CD14-positive monocyte (primary cell): ENCODE measurements at regions not wholly inside any gene's neighbourhood (a gene's known extent, or its start where the extent isn't known, plus 50 kb on each side); places are given as distances from the start of the nearest gene placed in this dataset.
"Not testable (repeated sequence)": the region's sequence is repeated elsewhere in the genome, so short reads cannot be mapped to it uniquely, and the experiment has no call there.

Experiments used
- DNase-seq, 3 donors: peaks; one replicate each; pipeline ENCODE4 v3.0.0-alpha.2; 2011 to 2022
- H2AFZ ChIP-seq: 2 replicates; pipeline ENCODE4 v1.6.0; 2012; ENCODE audit warnings: mild to moderate bottlenecking, low read depth, low read length, inconsistent platforms; ENCODE audit not compliant: insufficient read depth, poor library complexity, severe bottlenecking
- H3K27ac ChIP-seq, 2 donors: 1 replicate in 1 of 2; 2 replicates in 1 of 2; pipeline ENCODE4 v1.5.1; 2012 to 2013; ENCODE audit warnings: low read length in 2 of 2, control low read depth in 1 of 2, inconsistent platforms in 1 of 2, low read depth in 1 of 2, mild to moderate bottlenecking in 1 of 2
- H3K27me3 ChIP-seq, 2 donors: one replicate each; pipeline versions ENCODE4 v1.6.0 to v1.6.1; 2011 to 2013; ENCODE audit warnings: low read length in 2 of 2; ENCODE audit not compliant: control insufficient read depth in 2 of 2, insufficient read depth in 2 of 2
- H3K36me3 ChIP-seq, 2 donors: replicated peaks in 1 of 2; 1 replicate in 1 of 2; 2 replicates in 1 of 2; pipeline versions ENCODE4 v1.5.1 to v1.6.1; 2012 to 2013; ENCODE audit warnings: low read length in 2 of 2, control low read depth in 1 of 2, inconsistent platforms in 1 of 2, mild to moderate bottlenecking in 1 of 2; ENCODE audit not compliant: insufficient read depth in 2 of 2, control insufficient read depth in 1 of 2
- H3K4me1 ChIP-seq, 2 donors: 1 replicate in 1 of 2; 2 replicates in 1 of 2; pipeline versions ENCODE4 v1.5.1 to v1.6.1; 2012 to 2013; ENCODE audit warnings: low read length in 2 of 2, control low read depth in 1 of 2, inconsistent platforms in 1 of 2, mild to moderate bottlenecking in 1 of 2, moderate library complexity in 1 of 2; ENCODE audit not compliant: insufficient read depth in 2 of 2, control insufficient read depth in 1 of 2
- H3K4me2 ChIP-seq: replicated peaks from 2 replicates; pipeline ENCODE3; 2012; ENCODE audit warnings: low read length, moderate library complexity, mild to moderate bottlenecking; ENCODE audit not compliant: poor library complexity, severe bottlenecking; ENCODE audit errors: extremely low read depth
- H3K4me3 ChIP-seq, 3 experiments: fragments of 200-600 bp in 1 of 3; sonication (generic) in 1 of 3; replicated peaks in 1 of 3; 1 replicate in 2 of 3; 2 replicates in 1 of 3; pipeline ENCODE4 v1.5.1; 2011 to 2013; ENCODE audit warnings: low read length in 3 of 3, mild to moderate bottlenecking in 3 of 3, control low read depth in 2 of 3, low read depth in 2 of 3, inconsistent platforms in 1 of 3, moderate library complexity in 1 of 3
- H3K79me2 ChIP-seq: 2 replicates; pipeline ENCODE4 v1.6.0; 2012; ENCODE audit warnings: mild to moderate bottlenecking, control low read depth, inconsistent platforms, low read length, moderate library complexity; ENCODE audit not compliant: insufficient read depth
- H3K9ac ChIP-seq: 2 replicates; pipeline ENCODE4 v1.6.0; 2017; ENCODE audit warnings: low read length, mild to moderate bottlenecking; ENCODE audit not compliant: insufficient read depth, poor library complexity, severe bottlenecking
- H3K9me3 ChIP-seq, 2 donors: replicated peaks in 1 of 2; 1 replicate in 1 of 2; 2 replicates in 1 of 2; pipeline versions ENCODE4 v1.5.1 to v1.6.1; 2012 to 2013; ENCODE audit warnings: low read length in 2 of 2, control low read depth in 1 of 2; ENCODE audit not compliant: control insufficient read depth in 1 of 2, insufficient read depth in 1 of 2
- H4K20me1 ChIP-seq: 2 replicates; pipeline ENCODE4 v1.6.0; 2012; ENCODE audit warnings: mild to moderate bottlenecking, low read length, control low read depth, moderate library complexity; ENCODE audit not compliant: insufficient read depth
- H3K27ac Mint-ChIP-seq, 7 donors: one replicate each; pipeline ENCODE4 v1.8.0; 2020; ENCODE audit warnings: mild to moderate bottlenecking in 7 of 7, mixed read lengths in 7 of 7, moderate library complexity in 6 of 7, inconsistent platforms in 2 of 7
- H3K27me3 Mint-ChIP-seq, 3 donors: one replicate each; pipeline ENCODE4 v1.8.0; 2021 to 2022; ENCODE audit warnings: low read depth in 3 of 3, mild to moderate bottlenecking in 3 of 3, mixed read lengths in 3 of 3, moderate library complexity in 3 of 3, inconsistent platforms in 1 of 3
- H3K36me3 Mint-ChIP-seq, 2 donors: one replicate each; pipeline ENCODE4 v1.8.0; 2020; ENCODE audit warnings: mixed read lengths in 2 of 2, inconsistent platforms in 1 of 2, mild to moderate bottlenecking in 1 of 2
- H3K4me1 Mint-ChIP-seq: one replicate; pipeline ENCODE4 v1.8.0; 2020; ENCODE audit warnings: mild to moderate bottlenecking, mixed read lengths
- H3K4me3 Mint-ChIP-seq, 2 donors: one replicate each; pipeline ENCODE4 v1.8.0; 2020; ENCODE audit warnings: mild to moderate bottlenecking in 2 of 2, mixed read lengths in 2 of 2, moderate library complexity in 1 of 2
- H3K9me3 Mint-ChIP-seq, 7 donors: one replicate each; pipeline ENCODE4 v1.8.0; 2020 to 2022; ENCODE audit warnings: mixed read lengths in 7 of 7, mild to moderate bottlenecking in 6 of 7, moderate library complexity in 6 of 7, inconsistent platforms in 2 of 7
- WGBS: methylation state at CpG from one replicate; pipeline ENCODE4 v1.1.5; 2013; ENCODE audit warnings: missing lambda C conversion rate; ENCODE audit not compliant: insufficient coverage; 5-methylcytosine and 5-hydroxymethylcytosine counted together
- intact Hi-C, 2 donors: fragments of 100-400 bp; cut with micrococcal nuclease; formaldehyde crosslinking; loops; one replicate each; pipeline versions ENCODE4 v1.15.0 to v1.15.1; 2023
- TF ChIP-seq, protein P1 (sequence below): fragments of 200-600 bp; IDR thresholded peaks from one replicate; pipeline ENCODE4 v1.8.0; 2022; ENCODE audit warnings: antibody characterized with exemption, mild to moderate bottlenecking

GRCh38 chr7:42545049-42545724 is 308.2 kb upstream of the GLI3 start:
- H3K36me3 ChIP-seq: no peaks in the 10 kb centered on the region
- no peak overlapping the region for H3K9ac ChIP-seq
- H2AFZ ChIP-seq: no peak overlapping the region
- peaks cover 0 to 3% of the 10 kb centered on the region in 2 donors for H3K9me3 ChIP-seq
- no peak for DNase-seq
- WGBS: 100% methylated on average over 1 of the region's 1 CpG
- H3K27me3 Mint-ChIP-seq: peaks cover 0 to 4% (median 0%) of the 10 kb centered on the region in 3 donors
- H3K4me1 ChIP-seq: no peaks in the 10 kb centered on the region
- H3K36me3 Mint-ChIP-seq: no peaks in the 10 kb centered on the region
- H3K4me3 ChIP-seq: no peak overlapping the region
- H3K4me3 Mint-ChIP-seq: no peak overlapping the region
- no peak overlapping the region for H3K27ac Mint-ChIP-seq
- intact Hi-C loops: no loop called here
- no peak overlapping the region for H3K4me2 ChIP-seq
- peaks cover 5 to 21% (median 12%) of the 10 kb centered on the region in 7 donors for H3K9me3 Mint-ChIP-seq
- no peaks in the 10 kb centered on the region for H3K79me2 ChIP-seq
- no peaks in the 10 kb centered on the region for H3K27me3 ChIP-seq
- TF ChIP-seq, protein P1, sequence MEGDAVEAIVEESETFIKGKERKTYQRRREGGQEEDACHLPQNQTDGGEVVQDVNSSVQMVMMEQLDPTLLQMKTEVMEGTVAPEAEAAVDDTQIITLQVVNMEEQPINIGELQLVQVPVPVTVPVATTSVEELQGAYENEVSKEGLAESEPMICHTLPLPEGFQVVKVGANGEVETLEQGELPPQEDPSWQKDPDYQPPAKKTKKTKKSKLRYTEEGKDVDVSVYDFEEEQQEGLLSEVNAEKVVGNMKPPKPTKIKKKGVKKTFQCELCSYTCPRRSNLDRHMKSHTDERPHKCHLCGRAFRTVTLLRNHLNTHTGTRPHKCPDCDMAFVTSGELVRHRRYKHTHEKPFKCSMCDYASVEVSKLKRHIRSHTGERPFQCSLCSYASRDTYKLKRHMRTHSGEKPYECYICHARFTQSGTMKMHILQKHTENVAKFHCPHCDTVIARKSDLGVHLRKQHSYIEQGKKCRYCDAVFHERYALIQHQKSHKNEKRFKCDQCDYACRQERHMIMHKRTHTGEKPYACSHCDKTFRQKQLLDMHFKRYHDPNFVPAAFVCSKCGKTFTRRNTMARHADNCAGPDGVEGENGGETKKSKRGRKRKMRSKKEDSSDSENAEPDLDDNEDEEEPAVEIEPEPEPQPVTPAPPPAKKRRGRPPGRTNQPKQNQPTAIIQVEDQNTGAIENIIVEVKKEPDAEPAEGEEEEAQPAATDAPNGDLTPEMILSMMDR: no peak
- no peaks in the 10 kb centered on the region for H3K4me1 Mint-ChIP-seq
- no peaks in the 10 kb centered on the region for H4K20me1 ChIP-seq
- no peak overlapping the region for H3K27ac ChIP-seq

- WGBS: 85% methylated on average over 3 of the region's 4 CpGs
- no peaks in the 10 kb centered on the region for H3K36me3 ChIP-seq
- H2AFZ ChIP-seq: no peak overlapping the region
- H3K4me3 ChIP-seq: no peak overlapping the region
- H3K27ac ChIP-seq: no peak overlapping the region
- Mint-ChIP-seq H3K4me3 (no peak overlapping the region), H3K27me3 (peaks cover 0 to 4% (median 0%) of the 10 kb centered on the region in 3 donors), H3K27ac (no peak overlapping the region), H3K9me3 (peaks cover 5 to 23% (median 12%) of the 10 kb centered on the region in 7 donors), H3K36me3 (no peaks in the 10 kb centered on the region), H3K4me1 (no peaks in the 10 kb centered on the region)
- TF ChIP-seq, protein P1: no peak
- no peak for DNase-seq
- H3K27me3 ChIP-seq: no peaks in the 10 kb centered on the region
- H3K9ac ChIP-seq: no peak overlapping the region
- no peaks in the 10 kb centered on the region for H3K79me2 ChIP-seq
- no peaks in the 10 kb centered on the region for H4K20me1 ChIP-seq
- no peak overlapping the region for H3K4me2 ChIP-seq
- no peaks in the 10 kb centered on the region for H3K4me1 ChIP-seq
- H3K9me3 ChIP-seq: peaks cover 0 to 3% of the 10 kb centered on the region in 2 donors
- intact Hi-C loops: no loop called here
These were observed 306.9 kb upstream of the GLI3 start for GRCh38 chr7:42543953-42544352.

GRCh38 chr7:42542446-42542845 is 305.4 kb upstream of the GLI3 start:
- H3K27ac Mint-ChIP-seq, DNase-seq, H3K27me3 ChIP-seq, H2AFZ ChIP-seq, H3K4me1 ChIP-seq, H3K27me3 Mint-ChIP-seq, H3K9me3 ChIP-seq, H3K4me3 ChIP-seq, H3K79me2 ChIP-seq, H3K27ac ChIP-seq, H4K20me1 ChIP-seq, H3K9ac ChIP-seq, intact Hi-C loops, H3K36me3 Mint-ChIP-seq, H3K4me3 Mint-ChIP-seq, H3K4me1 Mint-ChIP-seq, H3K4me2 ChIP-seq, H3K36me3 ChIP-seq: not testable (repeated sequence)
- H3K9me3 Mint-ChIP-seq: peaks cover 2 to 20% (median 12%) of the 10 kb centered on the region in 7 donors
- WGBS: no CpG with 5 or more reads among the region's 1 CpG
